HS-5 (cell line): ENCODE measurements at regions not wholly inside any gene's neighbourhood (a gene's known extent, or its start where the extent isn't known, plus 50 kb on each side); places are given as distances from the start of the nearest gene placed in this dataset.
A peak's percentile ranks its signal among the peaks of the same experiment; 100 is the strongest.
"Not testable (repeated sequence)": the region's sequence is repeated elsewhere in the genome, so short reads cannot be mapped to it uniquely, and the experiment has no call there.

Experiments
- DNase-seq: peaks from one replicate; pipeline ENCODE4 v3.0.0-alpha.2; 2012; ENCODE audit warnings: low read depth

DNA sequence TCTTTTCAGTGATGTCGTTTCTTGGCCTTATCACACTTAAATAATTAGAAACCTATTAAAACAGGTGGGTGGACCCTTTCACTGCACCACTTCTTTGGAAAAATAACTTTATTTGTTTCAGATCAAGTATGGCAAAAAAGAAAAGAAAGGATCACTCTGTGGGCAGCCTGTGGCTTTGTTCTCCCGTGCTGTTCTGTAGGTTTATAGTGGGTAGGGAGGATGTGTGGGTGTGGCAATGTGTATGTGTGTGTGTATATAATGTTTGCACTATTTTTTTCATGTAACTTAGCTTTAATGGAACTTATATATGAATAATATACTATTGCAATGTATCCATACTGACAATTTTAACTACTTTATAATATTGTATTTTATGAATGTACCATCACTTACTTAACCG lies 85.9 kb downstream of the ACTBL2 start:
- DNase-seq: no peak

DNA sequence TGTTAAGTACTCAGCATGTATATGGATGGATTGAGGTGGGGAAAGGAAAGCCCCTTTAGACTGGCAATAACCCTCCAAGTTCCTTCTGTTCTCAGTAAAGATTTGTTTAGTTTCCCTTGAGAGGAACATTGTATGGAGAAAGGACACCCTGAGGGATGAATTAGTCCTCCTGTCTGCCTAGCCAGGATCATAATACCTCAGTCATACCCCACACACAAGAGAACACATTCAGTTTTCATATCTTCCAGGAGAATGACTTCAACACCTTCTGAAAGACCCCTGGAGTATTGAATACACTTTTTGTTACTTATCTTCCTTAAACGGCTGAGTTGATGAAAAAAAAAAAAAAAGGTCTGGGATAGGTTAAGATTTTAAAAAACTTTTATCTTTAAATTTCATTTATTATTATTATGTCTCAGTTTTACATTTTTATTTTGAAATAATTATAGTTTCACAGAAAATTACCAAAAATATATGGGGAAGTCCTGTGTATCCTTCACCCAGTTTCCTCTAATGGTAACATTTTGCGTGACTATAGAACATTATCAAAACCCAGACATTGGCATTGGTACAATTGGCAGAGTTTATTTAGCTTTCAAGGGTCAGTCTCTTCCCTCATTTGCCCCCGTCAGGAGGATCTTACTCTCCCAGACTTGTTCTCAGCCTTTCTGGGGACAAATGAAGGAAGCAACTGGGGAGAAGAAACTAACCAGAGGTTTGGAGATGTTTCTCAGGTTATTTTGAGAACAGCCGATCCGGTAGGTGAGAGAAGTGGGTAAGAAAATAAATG lies 88.0 kb downstream of the ACTBL2 start:
- no peak for DNase-seq

DNA sequence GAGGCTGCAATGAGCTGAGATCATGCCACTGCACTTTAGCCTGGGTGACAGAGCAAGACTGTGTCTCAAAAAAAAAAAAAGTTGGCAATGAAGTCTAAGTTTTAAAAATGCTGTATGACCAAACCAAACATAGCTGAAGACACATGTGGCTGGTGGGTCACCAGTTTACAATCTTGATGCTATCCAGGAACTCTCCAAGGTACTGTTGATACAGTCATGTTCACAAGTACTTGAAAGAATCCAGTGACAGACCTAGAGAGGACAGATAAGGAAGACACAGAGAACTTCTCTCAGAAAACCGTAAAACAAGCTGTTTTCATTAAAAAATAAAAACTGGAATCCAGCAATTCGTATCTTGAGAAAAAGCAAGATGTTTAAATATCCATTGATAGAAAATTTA lies 95.7 kb downstream of the ACTBL2 start:
- DNase-seq: peak; percentile 13

DNA sequence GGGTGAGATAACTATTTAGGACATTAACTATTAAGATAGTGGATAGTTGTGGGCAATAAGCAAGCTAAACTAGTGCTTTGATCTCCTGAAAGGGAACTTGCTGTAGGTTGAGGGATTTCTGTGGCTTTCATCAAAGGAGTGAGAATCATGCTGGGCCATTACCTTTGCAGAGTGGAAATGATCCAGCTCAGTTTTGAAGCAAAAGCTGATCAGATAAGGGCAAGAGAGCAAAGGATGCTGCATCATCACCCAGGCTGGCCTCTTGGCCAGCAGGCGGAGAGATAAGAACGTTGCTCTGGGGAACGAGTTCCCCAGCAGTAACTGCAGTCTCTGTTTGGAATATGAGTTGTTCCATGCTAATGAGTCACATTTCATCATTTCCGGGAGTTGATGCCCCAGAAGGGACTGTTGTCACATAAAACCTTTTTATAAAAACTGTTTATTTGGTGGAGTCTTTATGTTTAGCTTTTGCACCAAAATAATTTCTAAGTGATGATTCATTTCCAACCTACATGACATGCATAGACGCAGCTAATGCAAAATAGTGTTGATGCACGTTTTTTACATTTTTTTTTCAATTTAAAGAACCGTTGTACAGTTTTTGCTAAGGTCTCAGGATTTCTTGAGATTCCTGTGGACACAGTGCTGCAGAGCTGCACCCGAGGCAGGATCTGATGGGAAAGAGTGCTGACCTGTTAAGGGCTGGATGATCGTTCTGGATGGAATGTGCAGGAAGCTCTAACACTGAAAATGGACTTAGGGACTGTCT lies 99.3 kb downstream of the ACTBL2 start:
- DNase-seq: peak; percentile 93

DNA sequence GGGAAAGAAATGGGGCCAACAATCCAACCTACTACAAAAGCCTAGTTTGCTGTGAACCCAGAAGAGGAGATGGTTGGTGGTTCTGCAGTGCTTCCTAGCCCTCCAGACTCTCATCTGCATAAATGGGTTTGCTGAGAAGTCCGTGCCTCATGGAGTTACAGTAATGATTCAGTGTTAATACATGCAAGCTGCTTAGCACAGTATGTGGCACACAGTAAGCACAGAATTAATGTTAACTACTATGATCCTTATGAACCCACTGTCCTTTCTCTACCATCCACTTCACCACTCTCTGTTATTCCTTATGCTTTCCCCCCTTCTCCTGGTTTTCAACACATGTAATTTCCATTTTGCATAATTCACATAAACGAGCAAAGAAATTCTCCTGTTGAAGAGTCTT lies 100.0 kb downstream of the ACTBL2 start:
- DNase-seq: no peak

DNA sequence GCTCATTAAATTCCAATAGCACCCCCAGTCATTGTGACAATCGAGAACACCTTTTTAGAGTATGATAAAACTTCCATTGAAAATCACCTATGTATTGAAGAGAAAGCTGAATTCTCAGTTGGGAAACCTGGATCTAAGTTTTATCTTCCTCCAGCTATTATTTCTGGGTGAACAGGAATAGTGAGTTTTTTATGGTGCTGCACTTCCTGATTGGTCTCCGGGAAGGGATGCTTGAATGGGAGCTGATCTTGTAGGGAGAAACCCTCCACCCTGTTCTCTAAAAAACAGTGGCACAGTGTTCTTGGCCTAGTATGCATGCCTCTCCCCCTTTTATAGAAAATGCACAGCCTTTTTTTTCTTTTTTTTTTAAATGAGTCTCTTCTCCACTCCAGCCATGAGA lies 112.2 kb downstream of the ACTBL2 start:
- no peak for DNase-seq

DNA sequence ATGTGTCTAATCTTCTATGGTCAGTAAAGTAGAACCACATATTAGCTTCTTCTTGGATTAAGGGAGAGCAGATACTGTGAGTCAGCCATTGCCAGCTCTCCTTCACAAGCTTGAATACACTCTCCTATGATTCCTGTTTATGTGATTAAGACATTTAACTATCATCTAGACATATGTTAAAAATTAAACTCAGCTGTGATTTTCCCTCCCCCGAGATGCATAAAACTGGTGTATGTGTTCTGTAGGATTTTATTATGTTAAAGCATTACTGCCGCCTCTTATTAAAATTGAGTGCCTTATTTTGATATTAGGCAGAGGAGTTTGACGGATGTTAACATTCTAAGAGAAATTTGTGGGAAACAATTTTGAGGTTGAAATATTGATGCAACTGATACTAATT lies 114.6 kb downstream of the ACTBL2 start:
- peak; percentile 47 for DNase-seq

DNA sequence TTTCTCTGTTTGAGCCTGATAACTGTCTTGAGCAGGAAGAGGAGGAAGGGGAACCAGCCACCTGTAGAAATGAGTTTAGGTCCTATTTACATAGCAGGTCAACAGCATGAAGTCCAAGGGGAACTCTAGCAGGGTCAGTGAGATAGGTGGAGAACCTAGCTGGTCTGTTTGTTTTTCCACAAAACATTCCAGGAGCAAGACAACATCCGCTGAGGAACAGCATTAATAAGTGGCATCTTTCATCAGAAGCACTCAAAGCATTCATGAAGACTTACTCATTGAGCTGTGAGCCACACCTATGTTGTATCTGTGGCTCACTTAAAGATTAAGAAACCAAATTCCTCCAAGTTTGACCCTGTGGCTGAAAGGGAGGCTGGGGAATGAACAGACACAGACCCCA lies 115.9 kb downstream of the ACTBL2 start:
- DNase-seq: peak; percentile 48

DNA sequence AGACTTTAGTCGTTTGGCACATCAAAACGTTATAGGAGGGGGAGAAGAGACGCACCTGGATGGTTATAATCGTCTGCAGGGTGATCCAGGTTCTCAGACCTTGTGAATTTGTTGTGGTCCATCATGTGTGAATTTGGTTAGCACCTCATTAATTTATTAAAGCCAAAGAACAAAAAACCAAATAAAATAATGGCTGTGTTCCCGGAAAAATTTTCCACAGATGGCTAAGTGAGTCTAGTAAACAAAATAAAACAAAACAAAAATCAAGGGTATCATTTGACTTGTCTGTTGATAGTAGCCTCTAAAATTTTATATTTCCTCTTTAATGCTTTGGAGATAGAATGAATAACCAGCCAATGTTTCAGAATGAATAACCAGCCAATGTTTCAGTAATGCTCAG lies 119.7 kb downstream of the ACTBL2 start:
- no peak for DNase-seq

DNA sequence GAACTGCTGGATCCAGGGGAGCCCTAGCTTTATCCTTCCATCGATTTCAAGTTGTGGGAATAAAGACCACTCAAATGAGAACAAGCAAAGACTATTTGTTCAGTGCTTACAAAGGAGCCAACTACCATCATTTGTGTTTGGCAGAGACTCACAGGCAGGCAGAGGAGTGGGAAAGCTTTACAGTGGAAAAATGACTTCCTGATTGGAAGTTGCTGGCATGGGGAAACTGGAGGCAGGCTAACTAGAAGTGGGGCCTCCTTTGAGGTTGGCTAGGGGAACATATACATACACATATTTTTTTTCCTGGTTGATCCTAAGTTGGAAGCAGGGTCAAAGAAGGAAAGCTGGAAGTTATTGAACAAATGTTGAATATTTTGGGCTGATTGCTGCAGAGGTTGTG lies 121.7 kb downstream of the ACTBL2 start:
- no peak for DNase-seq

DNA sequence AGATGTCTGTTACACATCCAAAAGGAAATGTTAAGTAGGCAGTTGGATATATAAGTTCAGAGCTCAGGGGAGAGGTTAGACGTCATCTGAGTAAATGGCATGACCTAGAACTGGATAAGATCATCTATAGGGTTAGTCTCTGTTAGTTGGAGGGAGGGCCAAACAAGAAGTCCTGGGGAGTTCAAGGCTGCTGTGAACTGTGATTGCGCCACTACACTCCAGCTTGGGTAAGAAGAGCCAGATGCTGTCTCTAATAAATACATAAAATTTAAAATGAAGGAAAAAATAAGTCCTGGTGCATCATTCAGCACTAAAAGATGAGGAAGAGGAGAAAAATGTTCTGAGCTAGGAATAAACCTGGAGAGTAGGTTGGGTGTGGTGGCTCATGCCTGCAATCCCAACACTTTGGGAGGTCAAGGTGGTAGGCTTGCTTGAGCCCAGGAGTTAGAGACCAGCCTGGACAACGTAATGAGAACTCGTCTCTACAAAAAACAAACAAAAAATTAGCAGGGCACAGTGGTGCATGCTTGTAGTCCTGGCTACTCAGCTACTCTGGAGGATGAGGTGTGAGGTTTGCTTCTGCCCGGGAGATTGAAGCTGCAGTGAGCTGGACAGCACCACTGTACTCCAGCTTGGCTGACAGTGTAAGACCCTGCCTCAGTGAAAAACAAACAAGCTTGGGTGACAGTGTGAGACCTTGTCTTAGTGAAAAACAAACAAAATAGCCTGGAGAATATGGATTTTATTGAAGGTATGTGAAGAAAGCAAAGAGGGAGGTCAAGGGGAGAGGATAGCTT lies 123.6 kb downstream of the ACTBL2 start:
- no peak for DNase-seq

DNA sequence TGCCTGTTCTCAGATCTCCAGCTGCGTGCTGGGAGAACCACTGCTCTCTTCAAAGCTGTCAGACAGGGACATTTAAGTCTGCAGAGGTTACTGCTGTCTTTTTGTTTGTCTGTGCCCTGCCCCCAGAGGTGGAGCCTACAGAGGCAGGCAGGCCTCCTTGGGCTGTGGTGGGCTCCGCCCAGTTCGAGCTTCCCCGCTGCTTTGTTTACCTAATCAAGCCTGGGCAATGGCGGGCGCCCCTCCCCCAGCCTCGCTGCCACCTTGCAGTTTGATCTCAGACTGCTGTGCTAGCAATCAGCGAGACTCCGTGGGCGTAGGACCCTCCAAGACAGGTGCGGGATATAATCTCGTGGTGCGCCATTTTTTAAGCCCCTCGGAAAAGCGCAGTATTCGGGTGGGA lies 125.8 kb downstream of the ACTBL2 start:
- not testable (repeated sequence) for DNase-seq

DNA sequence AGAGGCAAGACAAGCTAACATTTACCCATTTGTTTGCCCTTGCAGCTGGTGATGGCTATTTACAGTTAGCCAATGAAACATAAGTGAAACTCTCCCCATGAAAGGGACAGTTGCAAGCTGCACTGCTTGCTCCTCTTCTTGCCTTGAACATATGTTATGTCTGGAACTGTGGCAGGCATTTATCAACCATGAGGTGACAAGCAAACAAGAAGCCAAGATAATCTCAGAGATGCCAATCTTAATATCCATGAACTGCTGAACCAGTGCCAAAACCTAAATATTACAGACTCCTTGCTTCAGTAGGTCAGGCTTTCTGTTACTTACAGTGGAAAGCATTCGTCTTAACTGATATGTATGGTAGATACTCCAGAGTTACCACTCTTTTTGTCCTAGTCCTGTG lies 133.4 kb downstream of the ACTBL2 start:
- no peak for DNase-seq

DNA sequence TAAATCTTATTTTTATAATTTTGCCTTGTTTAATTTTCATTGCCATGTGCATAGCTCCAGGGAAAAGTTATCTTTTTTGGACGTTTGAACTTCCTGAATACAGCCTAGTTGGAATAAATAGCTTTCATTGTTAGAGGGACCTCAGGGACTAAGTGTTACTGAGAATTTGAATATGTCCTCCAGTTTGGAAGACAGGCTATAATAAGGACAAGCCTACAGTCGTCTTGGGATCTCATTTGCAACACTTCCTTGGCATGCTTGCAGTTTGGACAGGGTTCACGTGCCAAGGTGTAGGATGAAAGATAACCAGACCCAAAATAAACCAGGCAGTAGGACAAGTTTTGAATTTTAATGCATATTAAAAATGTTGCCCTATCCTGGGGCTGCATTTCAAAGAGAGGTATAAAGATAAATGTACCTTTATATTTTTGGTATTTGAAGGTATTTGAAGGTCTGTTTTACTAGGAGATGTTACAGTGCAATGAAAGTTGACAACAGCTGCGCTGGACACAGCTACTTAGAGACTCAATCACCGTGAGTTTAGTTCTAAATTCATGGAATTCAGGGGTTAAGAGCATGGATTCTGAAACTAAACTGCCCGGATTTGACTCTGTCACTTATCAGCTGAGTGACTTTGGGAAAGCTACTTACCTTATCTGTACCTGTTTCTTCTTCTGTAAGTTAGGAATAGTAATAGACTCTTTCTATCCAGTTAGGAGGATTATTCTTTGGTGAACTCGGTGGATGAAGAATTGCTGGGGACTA lies 134.1 kb downstream of the ACTBL2 start:
- no peak for DNase-seq

DNA sequence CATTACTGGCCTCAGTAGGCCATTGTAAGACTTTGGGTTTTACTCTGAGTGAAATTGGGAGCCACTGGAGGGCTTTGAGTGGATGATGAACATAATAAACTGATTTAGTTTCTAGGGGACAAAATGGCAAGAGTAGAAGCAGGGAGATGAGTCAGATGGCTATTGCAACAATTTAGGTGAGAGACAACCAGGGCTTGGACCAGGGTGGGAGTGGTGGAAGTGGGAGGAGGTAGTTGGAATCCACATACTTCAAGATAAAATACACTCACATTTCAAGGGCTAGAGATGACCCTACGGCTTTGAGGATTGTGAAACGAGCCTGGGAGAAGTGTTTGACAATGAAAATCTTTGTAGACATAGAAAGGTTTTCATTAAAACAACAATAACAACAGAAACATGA lies 136.3 kb downstream of the ACTBL2 start:
- no peak for DNase-seq

DNA sequence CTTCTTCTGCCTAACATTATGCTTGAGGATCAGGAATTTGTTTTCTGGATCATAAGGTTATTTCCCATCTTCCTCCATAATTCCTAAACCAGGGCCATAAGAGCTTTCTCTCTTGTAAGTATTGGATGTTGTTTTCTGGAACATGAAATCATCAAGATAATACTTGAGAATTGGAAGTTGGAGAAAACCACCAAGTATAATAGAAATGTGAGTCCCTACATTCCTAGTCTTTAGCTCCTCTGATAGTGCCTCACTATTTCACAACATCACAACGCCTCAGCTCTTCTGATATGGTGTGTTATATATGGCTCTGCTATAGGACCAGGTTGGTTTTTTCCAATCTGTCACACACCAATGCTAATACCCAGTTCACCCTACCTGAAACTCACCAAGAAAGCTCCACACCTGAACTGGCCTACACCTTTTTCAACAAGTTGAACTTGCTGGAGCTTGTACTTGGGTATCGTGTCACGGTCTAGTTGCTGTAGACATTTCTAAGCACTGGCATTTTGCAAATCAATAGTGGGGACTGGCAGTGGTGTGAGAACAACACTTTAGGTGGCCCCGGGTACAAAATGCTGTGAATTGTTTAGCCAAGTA lies 141.1 kb downstream of the ACTBL2 start:
- no peak for DNase-seq

DNA sequence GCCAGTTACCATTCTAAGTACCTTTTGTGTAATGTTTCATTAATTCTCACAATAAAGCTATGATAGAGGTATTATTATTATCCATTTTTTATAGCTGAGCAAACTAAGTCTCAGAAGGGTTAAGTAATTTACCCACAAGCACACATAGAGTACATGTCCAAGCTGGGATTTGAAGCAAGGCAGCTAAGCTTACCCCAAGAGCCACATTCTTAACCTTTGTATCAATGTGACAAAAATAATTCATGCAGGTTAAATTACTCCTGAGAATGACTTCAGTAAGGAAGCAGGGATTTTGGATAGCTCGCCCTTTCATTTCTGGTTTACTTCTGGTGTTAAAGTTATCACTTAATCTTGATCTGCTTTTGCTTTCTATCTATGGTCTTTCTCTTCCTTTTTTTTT lies 141.9 kb downstream of the ACTBL2 start:
- no peak for DNase-seq

DNA sequence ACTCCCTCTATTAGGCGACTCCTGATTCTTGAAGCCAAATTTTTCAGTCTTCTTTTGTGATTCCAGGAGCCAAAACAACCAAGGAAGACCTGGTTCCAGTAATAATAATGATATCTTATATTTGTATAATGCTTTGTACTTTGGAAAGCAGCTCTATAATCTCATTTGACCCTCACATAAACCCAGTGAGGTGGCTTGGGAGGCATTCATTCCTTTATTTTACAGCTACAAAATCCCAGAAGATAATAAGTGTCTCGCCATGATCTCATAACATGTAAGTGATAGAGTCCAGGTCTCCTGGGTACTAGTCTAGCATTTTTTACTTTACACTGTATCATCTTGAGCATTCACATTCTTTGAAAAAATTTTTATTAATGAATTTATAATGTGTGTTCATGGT lies 143.1 kb downstream of the ACTBL2 start:
- no peak for DNase-seq

DNA sequence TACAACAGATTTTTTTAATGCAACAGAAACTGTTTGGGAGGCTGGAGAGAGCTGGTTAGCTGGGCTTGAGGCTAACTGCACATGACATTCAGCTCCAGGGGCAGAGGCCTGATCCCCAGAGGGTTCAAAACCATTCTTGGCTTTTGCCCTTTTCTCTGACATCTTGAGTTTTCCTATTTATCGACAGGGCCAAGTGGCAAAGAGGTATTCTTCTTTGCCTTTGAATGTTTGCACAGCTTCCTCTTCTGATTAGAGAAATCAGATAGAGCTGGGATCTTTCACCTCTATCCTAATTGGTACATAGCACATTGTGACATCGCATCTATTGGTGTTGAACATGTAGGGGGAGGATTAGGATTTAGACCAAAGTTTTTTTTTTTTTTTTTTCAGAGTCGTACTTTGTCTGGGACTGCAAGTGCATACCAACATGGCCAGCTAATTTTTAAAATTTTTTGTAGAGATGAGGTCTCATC lies 143.7 kb downstream of the ACTBL2 start:
- no peak for DNase-seq

DNA sequence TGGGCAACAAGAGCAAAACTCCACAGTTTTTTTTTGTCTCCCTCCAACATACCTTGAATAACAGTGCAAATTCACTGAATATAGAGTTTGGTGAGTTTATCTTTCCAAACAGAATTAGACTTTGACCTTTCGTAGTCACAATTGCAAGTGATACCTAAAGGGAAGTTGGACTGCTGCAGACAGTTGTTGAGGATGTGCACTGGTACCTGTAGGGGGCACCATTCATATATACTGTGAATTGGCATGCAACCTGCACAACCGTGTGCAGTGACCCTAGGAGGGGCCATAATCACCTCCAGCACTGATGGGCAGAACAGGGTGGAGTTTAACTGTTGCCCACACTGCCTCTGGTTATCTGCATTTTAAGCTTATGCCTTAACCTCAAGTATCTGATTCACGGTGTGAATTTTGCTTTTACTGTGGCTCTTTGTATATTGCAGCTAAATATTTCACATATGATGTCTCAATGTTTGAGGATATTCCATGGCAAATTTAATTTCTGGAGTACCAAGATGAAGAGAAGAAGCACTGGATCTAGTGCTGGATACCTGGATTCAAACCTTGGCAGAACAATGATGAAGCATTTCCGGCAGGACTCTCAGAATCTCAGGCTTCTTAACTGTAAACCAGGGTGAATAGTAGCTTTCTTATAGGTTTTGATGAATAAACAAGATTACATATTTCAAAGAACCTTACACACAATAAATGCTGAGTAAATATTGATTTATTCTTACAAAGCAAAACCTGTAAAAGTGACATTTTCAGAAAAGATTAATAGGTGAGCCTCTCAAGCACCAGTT lies 144.3 kb downstream of the ACTBL2 start:
- no peak for DNase-seq
